HG02759 (cell line): ENCODE measurements at regions not wholly inside any gene's neighbourhood (a gene's known extent, or its start where the extent isn't known, plus 50 kb on each side); places are given as distances from the start of the nearest gene placed in this dataset.

Experiments
- ATAC-seq: cut with Tn5 transposase; IDR thresholded peaks from one replicate; pipeline ENCODE4 v1.9.1; 2021; ENCODE audit warnings: mild to moderate bottlenecking, moderate library complexity; ENCODE audit not compliant: unreplicated experiment

DNA sequence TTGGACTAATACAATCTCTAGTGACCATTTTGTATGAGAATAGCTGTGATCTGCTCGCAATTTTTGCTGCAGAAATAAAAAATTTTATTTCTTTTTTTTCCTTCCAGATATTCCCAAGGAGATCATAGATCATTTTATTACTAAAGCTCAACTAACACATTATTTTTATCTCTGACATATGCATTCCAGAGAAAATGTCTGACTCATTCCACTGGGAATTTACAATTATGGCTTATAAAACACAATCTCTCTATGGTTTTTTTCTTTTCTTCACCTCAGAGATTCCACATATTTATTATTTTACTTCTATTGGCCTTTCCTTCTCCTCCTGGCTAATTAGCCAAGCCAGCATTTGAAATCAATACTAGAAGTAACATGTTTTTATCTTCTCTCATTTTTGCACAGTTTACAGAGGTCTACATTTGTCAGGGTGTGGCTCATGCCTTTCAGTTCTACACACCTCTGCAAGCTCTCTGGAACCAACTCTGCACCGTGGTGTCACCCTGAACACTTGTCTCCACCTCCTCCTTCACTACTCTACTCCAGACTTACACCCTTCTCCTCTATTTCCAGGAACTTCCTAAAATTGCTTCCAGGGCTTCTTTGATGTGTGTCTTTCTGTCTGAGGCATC is 59.8 kb upstream of the GPM6A start:
- ATAC-seq, result no peak

DNA sequence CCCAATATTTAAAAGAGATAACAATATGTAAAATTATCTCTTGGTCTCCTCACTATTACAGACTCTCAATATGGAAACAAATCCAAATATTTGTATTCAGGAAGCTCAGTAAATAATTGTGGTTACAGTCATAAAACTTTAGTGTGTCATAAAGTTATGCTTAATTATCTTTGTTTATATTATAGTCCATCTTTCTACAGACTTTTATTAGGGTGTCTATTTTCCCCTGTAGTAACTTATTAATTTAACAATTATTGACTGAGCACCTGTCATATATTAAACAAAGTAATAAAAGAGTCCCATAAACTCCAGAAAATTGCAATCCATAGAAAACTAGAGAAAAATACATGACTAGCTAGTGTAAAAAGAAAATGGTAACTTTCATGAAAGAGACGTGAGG is 61.6 kb upstream of the GPM6A start:
- ATAC-seq, result no peak

DNA sequence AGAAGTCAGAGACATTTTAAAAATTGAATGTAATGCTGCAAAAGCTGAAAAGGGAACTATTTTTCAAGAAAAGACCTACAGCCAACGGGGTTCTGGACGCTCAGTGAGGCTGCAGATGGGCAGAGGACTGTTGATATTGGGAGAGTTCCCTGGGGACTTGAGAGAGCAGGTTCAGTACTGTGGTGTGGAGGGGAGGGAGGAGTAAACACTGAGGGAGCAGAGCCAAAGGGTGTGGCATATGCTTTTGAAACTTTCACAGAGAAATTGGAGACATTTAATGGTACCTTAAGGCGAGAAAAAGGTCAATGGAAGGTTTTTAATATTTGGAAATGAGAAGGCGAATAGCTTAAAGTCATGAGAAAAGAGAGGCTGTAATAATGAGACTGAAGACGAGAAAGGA is 62.2 kb upstream of the GPM6A start:
- ATAC-seq, result no peak

- no peak for ATAC-seq
These were observed 64.1 kb upstream of the GPM6A start for GRCh38 chr4:175875993-175876771.

GRCh38 chr4:175882891-175883290 is 70.8 kb upstream of the GPM6A start:
- ATAC-seq, result no peak

GRCh38 chr4:175884048-175884447 is 72.0 kb upstream of the GPM6A start:
- ATAC-seq, result no peak

DNA sequence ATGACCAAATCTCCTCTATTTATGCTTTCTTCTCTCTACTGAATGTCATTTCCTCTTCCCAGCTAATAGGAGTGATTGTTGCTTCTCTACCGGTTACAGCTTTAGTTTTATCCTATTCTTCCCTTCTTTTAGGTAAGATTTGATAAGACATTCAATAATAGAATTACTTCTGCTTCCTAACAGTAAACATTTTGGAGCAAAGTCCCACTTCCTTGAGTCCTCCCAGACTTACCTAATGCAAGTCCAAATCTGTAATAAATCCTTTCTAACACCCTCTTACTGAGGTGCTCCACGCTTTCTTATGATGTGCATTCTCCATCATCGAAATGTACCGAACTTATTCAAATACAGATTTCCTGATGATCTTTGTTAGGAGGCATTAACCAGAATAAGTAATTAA is 79.2 kb upstream of the GPM6A start:
- no peak for ATAC-seq

GRCh38 chr4:175891851-175892250 is 79.8 kb upstream of the GPM6A start:
- ATAC-seq, result no peak

DNA sequence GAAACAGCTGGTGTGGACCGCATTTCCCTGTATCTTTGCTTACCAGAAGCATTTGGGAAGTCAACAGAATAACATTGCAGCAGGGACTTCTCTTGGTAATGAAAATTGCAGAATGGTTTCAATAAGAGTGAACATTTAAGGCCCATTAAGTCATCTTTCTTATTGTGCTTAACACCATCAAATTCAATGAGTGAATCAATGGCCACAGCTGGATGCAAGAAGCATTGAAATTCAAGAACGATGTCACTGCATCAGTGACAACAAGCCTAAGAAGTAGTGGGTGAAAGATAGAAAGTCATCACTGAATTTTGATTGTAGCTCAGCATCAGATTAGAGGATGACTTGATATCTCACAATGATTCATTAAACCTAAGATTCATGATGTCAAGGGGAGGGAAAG is 93.9 kb upstream of the GPM6A start:
- ATAC-seq, result no peak

DNA sequence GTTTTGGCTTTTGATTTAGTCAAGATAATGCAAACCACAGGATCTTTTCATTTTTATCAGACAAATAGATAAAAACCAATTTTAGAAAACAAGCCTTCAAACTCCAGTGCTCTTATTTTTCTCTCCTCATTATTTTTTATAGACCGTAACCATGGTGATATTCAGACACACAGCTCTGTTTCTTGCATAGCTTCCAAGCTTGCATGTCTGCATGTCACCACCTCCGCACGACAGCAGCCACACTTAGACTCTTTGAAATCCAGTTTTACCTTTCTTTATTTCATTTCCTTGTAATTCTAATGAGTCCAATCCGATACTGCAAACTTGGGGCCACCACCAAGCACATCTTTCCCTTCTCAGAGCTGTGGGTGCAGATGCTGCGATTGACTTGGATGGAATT is 94.3 kb upstream of the GPM6A start:
- ATAC-seq, result no peak

GRCh38 chr4:175910700-175911099 is 98.6 kb upstream of the GPM6A start:
- no peak for ATAC-seq

DNA sequence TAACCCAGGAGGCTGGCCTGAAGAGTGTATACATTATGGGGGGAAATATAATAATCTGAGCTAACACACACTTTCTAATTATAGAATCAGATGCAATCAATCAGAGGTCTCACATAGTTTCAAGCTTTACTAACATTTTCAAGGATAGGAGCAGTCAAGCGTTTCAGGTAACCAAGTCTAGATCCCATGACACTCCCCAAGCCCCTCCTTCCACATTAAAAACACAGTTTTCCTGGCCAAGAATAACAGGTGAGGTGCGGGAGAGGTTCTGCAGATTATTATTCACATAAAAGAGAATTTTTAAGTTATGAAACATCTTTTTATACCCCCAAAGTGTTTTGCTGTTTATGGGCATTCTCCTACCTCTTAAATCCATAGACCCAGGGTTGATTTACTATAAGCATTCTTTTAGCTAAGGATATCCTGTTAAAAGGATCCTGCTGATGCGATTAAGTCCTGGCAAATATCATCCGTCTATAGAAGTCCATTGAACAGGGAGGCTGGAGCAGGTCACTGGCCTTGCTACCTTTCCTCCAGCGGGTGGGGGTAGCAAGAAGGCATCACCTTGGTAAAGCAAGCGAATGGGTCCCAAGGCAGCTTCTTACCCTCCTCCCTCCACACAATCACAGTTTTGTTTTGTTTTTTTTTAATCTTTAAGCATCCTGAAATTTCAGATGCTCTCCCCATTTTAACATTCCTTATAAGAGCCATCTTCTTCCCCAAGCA is 104.7 kb upstream of the GPM6A start:
- no peak for ATAC-seq

DNA sequence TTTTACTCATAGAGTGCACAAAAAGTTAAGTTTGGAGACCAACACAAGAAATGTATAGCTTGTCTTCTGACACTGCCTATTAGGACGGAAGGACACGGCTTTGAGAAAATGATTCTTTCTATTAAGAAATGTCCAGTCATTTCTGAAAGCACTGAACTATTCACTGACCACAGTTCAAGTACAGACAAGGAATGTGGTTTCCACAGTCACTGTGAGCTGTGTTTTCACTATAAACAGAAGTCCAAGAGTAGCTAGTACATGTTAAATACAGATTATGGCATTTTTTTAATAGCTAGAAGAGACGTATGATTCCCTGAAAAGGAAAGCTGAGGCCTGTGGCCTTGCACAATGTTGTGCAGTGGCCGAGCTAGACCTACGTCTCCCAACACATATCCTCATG is 115.1 kb upstream of the GPM6A start:
- no peak for ATAC-seq

DNA sequence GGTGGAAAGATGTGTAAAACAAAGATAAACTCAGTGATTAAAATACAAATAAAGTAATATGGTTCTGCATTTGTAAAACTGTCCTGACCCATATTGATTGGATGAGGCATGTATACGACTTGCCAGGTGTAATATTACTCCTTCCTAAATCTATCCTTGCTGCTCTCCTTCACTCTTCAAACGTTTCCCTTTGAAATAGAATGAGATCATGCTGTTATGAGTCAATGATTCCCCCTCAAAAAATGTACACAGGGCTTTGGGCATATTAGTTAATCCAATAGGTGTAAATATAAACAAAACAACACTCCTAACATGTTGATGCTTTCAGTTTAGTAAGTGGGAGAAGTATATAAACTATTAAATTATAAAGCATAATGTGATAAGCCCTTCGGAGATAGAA is 117.4 kb upstream of the GPM6A start:
- no peak for ATAC-seq

DNA sequence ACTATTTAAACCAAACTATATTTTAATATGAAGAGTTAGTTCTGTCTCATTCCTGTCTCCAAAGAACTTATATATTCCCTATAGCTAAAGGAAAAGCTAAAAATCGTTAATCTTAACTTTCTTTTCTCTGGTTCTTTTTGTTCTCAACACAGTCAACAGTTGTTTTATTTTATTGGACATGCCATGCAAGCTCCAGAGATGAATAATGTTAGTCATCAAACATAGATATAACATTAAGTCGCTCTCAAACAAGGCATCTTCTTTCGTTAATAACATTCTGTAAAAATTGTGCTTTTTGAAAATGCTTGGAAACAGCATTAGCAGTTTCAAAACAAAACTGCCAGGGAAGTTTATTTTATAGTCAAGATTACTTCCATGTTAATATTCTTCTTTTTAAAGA is 117.9 kb upstream of the GPM6A start:
- no peak for ATAC-seq

DNA sequence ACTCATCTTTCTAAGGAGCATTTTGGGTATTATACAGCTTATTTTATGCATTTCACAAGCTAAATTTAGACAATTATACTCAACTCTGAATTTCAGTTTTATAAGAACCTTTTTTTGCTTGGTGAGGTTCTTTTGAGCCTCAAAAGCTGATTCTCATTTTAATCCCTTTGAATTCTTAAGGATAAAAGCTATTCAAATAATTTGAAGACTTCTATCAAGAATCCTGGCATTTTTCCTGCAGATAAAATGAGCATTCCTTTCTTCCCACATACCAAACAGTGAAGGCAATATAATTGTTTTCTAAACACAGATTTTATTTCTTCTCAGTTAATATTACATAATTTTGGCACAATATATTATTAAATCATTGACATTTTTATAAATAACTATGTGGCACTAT is 118.4 kb upstream of the GPM6A start:
- ATAC-seq, result no peak

DNA sequence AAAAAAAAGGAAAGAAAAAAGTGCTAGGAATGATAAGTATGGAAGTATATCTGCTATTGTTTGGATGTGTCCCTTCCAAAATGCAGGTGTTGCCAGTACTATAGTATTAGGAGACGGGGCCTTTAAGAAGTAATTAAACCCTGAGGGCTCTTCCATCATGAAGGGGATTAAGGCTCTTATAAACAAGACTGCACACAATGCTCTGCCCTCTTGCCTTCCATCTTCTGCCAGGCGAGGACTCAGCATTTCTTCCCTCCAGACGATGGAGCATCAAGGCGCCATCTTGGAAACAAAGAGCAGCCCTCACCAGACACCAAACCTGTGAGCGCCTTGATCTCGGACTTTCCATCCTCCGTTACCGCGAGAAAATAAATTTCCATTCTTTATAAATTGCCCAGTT is 120.1 kb upstream of the GPM6A start:
- no peak for ATAC-seq

- ATAC-seq, result no peak
These were observed 122.4 kb upstream of the GPM6A start for GRCh38 chr4:175934506-175934905.

- no peak for ATAC-seq
These were observed 123.1 kb upstream of the GPM6A start for GRCh38 chr4:175935016-175935661.

DNA sequence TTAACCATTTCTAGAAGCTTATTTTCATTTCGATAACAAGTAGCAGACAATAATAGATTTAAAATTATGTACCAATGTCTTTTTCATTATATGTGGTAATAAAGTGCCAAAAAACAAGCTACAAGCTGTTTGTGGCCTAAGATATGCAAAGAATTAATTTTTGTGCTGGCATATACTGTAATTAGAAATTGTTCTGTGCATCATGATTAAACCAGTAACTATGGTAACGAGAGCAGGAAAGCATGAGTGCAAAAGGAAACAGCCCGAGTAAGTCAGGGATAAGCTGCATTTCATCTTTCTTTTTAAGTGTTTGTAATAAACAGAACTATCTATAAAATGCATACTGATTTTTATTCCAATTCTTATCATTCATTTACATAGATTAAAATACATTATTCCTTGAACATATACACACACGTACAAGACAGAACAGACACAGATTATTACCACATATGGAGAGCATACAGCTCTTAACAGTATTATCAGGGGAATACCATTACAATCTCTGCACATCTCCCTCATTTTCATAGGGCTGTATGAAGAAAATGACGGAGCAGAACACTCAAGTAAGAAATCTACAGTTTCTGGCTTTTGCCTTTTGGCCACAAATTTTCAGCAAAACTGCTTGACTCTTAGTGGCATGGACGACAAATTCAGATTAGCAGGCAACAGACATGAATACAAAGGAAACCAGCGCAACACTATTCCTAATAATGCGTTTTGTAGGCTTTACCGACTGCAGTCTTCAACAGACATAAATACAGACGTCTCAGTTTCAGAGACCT is 121.3 kb upstream of the WDR17 start:
- ATAC-seq, result no peak
